ENCODE measurements at regions not wholly inside any gene's neighbourhood (a gene's known extent, or its start where the extent isn't known, plus 50 kb on each side); places are given as distances from the start of the nearest gene placed in this dataset.
"Not testable (repeated sequence)": the region's sequence is repeated elsewhere in the genome, so short reads cannot be mapped to it uniquely, and the experiment has no call there.

GRCh38 chr1:244305776-244306341 is 145.8 kb downstream of the ADSS2 start:
- no peak overlapping the region for H3K4me3 ChIP-seq (ENCODE audit: low read depth in 2 of 2, low read length in 2 of 2)
- H3K27me3 ChIP-seq (ENCODE audit: control insufficient read depth, insufficient read depth, low read length), result no peaks in the 10 kb centered on the region
- intact Hi-C loops (cut with micrococcal nuclease; ENCODE audit: unreplicated experiment), result no loop called here
- ChIA-PET POLR2A (no interaction called here), CTCF (no interaction called here)
- DNase-seq (ENCODE audit: low read depth, low spot score) (no peak), ATAC-seq (no peak)
- no peak overlapping the region for H3K27ac ChIP-seq (ENCODE audit: low read length)
- TF ChIP-seq CTCF (IDR thresholded peaks at IDR 0.05), result no peak
- no peak for TF ChIP-seq SIN3A (IDR thresholded peaks at IDR 0.05; ENCODE audit: borderline replicate concordance, insufficient read depth, low read depth, low read length)
- TF ChIP-seq POLR2AphosphoS5 (IDR thresholded peaks at IDR 0.05; ENCODE audit: low read depth, low read length), result no peak
- TF ChIP-seq TCF7L2 (IDR thresholded peaks at IDR 0.05; ENCODE audit: low read depth, low read length), result no peak
- no peak for TF ChIP-seq REST (IDR thresholded peaks at IDR 0.05; ENCODE audit: insufficient read depth in 1 of 2, low read depth in 2 of 2, low read length in 1 of 2)
- no TSS peak for BruUV-seq (replicated peaks)
- H3K36me3 ChIP-seq (ENCODE audit: control insufficient read depth, insufficient read depth, low read length), result no peaks in the 10 kb centered on the region
- in situ Hi-C loops (cut with HindIII; ENCODE audit: low pct_unique_long_range_greater_than_20kb, low sequenced_read_pairs), result no loop called here
- H3K4me1 ChIP-seq (ENCODE audit: control insufficient read depth, insufficient read depth, low read length), result no peaks in the 10 kb centered on the region
- H3K9me3 ChIP-seq (ENCODE audit: control insufficient read depth, insufficient read depth, low read depth, low read length), result no peaks in the 10 kb centered on the region

GRCh38 chr1:244306544-244306943 is 145.2 kb downstream of the ADSS2 start:
- ChIA-PET CTCF (no interaction called here), POLR2A (no interaction called here)
- Histone ChIP-seq H3K27ac (ENCODE audit: low read length) (no peak overlapping the region), H3K4me3 (ENCODE audit: low read depth in 2 of 2, low read length in 2 of 2) (no peak overlapping the region), H3K27me3 (ENCODE audit: control insufficient read depth, insufficient read depth, low read length) (no peaks in the 10 kb centered on the region), H3K9me3 (ENCODE audit: control insufficient read depth, insufficient read depth, low read depth, low read length) (no peaks in the 10 kb centered on the region), H3K36me3 (ENCODE audit: control insufficient read depth, insufficient read depth, low read length) (no peaks in the 10 kb centered on the region), H3K4me1 (ENCODE audit: control insufficient read depth, insufficient read depth, low read length) (no peaks in the 10 kb centered on the region)
- in situ Hi-C loops (cut with HindIII; ENCODE audit: low pct_unique_long_range_greater_than_20kb, low sequenced_read_pairs), result no loop called here
- TF ChIP-seq SIN3A (IDR thresholded peaks at IDR 0.05; ENCODE audit: borderline replicate concordance, insufficient read depth, low read depth, low read length) (no peak), POLR2AphosphoS5 (IDR thresholded peaks at IDR 0.05; ENCODE audit: low read depth, low read length) (no peak), REST (IDR thresholded peaks at IDR 0.05; ENCODE audit: insufficient read depth in 1 of 2, low read depth in 2 of 2, low read length in 1 of 2) (no peak), TCF7L2 (IDR thresholded peaks at IDR 0.05; ENCODE audit: low read depth, low read length) (no peak), CTCF (IDR thresholded peaks at IDR 0.05) (no peak)
- intact Hi-C loops (cut with micrococcal nuclease; ENCODE audit: unreplicated experiment), result no loop called here
- BruUV-seq (replicated peaks), result no TSS peak
- ATAC-seq (no peak), DNase-seq (ENCODE audit: low read depth, low spot score) (no peak)

GRCh38 chr1:244309191-244309590 is 142.5 kb downstream of the ADSS2 start:
- intact Hi-C loops (cut with micrococcal nuclease; ENCODE audit: unreplicated experiment); POLR2A ChIA-PET; H3K9me3 ChIP-seq (ENCODE audit: control insufficient read depth, insufficient read depth, low read depth, low read length); ATAC-seq; in situ Hi-C loops (cut with HindIII; ENCODE audit: low pct_unique_long_range_greater_than_20kb, low sequenced_read_pairs); H3K36me3 ChIP-seq (ENCODE audit: control insufficient read depth, insufficient read depth, low read length); H3K27me3 ChIP-seq (ENCODE audit: control insufficient read depth, insufficient read depth, low read length); H3K4me1 ChIP-seq (ENCODE audit: control insufficient read depth, insufficient read depth, low read length); BruUV-seq (replicated peaks); DNase-seq (ENCODE audit: low read depth, low spot score); H3K27ac ChIP-seq (ENCODE audit: low read length); H3K4me3 ChIP-seq (ENCODE audit: low read depth in 2 of 2, low read length in 2 of 2): not testable (repeated sequence)
- CTCF ChIA-PET, result interaction anchor here (0.8 kb wide), 1 partner anchor 10 kb away, joined by 8 read pairs; no protein-coding TSS in a partner anchor

Measured in Panc1 (cell line).